SK-N-SH (cell line): ENCODE measurements at regions not wholly inside any gene's neighbourhood (a gene's known extent, or its start where the extent isn't known, plus 50 kb on each side); places are given as distances from the start of the nearest gene placed in this dataset.

Source experiments
- CTCF ChIA-PET: fragments of 300-600, 350-600 bp; formaldehyde crosslinking; extraction: SDS; loops from one replicate; lab custom pipeline; 2021; lab: Yijun Ruan, JAX
- POLR2A ChIA-PET: fragments of 350-600 bp; sonication (Branson Sonifier 250); formaldehyde crosslinking; extraction: SDS; loops from one replicate; lab custom pipeline; 2020; ENCODE audit warnings: antibody characterized with exemption, inconsistent platforms; lab: Yijun Ruan, JAX
- DNase-seq: peaks from one replicate; pipeline ENCODE4 v3.0.0; 2012
- H2AFZ ChIP-seq: fragments of 200-600 bp; sonication (generic); 2 replicates; pipeline ENCODE4 v1.8.1; 2016; ENCODE audit warnings: antibody characterized with exemption, mild to moderate bottlenecking, low read depth
- H3F3A ChIP-seq: fragments of 200-600 bp; sonication (generic); replicated peaks from 2 replicates; pipeline ENCODE3; 2016; ENCODE audit warnings: antibody characterized with exemption, mild to moderate bottlenecking; ENCODE audit not compliant: insufficient read depth
- H3K27ac ChIP-seq, 2 experiments: fragments of 200-500 bp in 1 of 2; fragments of 200-600 bp in 1 of 2; sonication (Bioruptor generic) in 1 of 2; sonication (generic), shearing (Covaris generic) in 1 of 2; 2 replicates each; pipeline versions ENCODE4 v1.5.1 to v1.6.1; 2014 to 2016; ENCODE audit warnings: low read depth in 2 of 2, inconsistent platforms in 1 of 2, low read length in 1 of 2, mild to moderate bottlenecking in 1 of 2, mixed read lengths in 1 of 2
- H3K27me3 ChIP-seq: fragments of 200-600 bp; sonication (generic), shearing (Covaris generic); 2 replicates; pipeline ENCODE4 v1.6.1; 2016; ENCODE audit warnings: mixed run types; ENCODE audit not compliant: insufficient read depth
- H3K36me3 ChIP-seq, 2 experiments: fragments of 200-500 bp in 1 of 2; fragments of 200-600 bp in 1 of 2; sonication (Bioruptor generic) in 1 of 2; sonication (generic) in 1 of 2; replicated peaks in 1 of 2; 2 replicates each; pipeline versions ENCODE3 to v1.5.1; 2014 to 2016; ENCODE audit warnings: low read length in 1 of 2, mild to moderate bottlenecking in 1 of 2; ENCODE audit not compliant: insufficient read depth in 2 of 2, control insufficient read depth in 1 of 2
- H3K4me1 ChIP-seq, 2 experiments: fragments of 200-500 bp in 1 of 2; fragments of 200-600 bp in 1 of 2; sonication (Bioruptor generic) in 1 of 2; sonication (generic), shearing (Covaris generic) in 1 of 2; 2 replicates each; pipeline versions ENCODE4 v1.5.1 to v1.6.1; 2014 to 2016; ENCODE audit warnings: low read depth in 1 of 2, low read length in 1 of 2, mixed run types in 1 of 2; ENCODE audit not compliant: insufficient read depth in 2 of 2, control insufficient read depth in 1 of 2
- H3K4me2 ChIP-seq: fragments of 200-600 bp; sonication (generic), shearing (Covaris generic); 2 replicates; pipeline ENCODE4 v1.6.1; 2017; ENCODE audit warnings: mixed run types
- H3K4me3 ChIP-seq, 2 experiments: fragments of 200-500 bp in 1 of 2; fragments of 200-600 bp in 1 of 2; sonication (Bioruptor generic) in 1 of 2; sonication (generic), shearing (Covaris generic) in 1 of 2; 2 replicates each; pipeline versions ENCODE4 v1.5.1 to v1.8.1; 2014 to 2016; ENCODE audit warnings: low read depth in 2 of 2, inconsistent platforms in 1 of 2, low read length in 1 of 2, mild to moderate bottlenecking in 1 of 2, mixed read lengths in 1 of 2, moderate library complexity in 1 of 2
- H3K79me2 ChIP-seq: fragments of 200-600 bp; sonication (generic); 2 replicates; pipeline ENCODE4 v1.8.1; 2017; ENCODE audit warnings: mild to moderate bottlenecking; ENCODE audit not compliant: insufficient read depth
- H3K9ac ChIP-seq: fragments of 200-600 bp; sonication (generic); 2 replicates; pipeline ENCODE4 v1.6.1; 2017; ENCODE audit warnings: mixed run types
- H3K9me2 ChIP-seq: fragments of 200-600 bp; sonication (generic); 2 replicates; pipeline ENCODE4 v1.6.1; 2017; ENCODE audit warnings: mixed run types
- H3K9me3 ChIP-seq: fragments of 200-600 bp; sonication (generic); 2 replicates; pipeline ENCODE4 v1.6.1; 2017; ENCODE audit warnings: mixed run types, mild to moderate bottlenecking, moderate library complexity
- H4K20me1 ChIP-seq: fragments of 200-600 bp; sonication (generic); 2 replicates; pipeline ENCODE4 v1.6.1; 2017; ENCODE audit warnings: mild to moderate bottlenecking, mixed run types; ENCODE audit not compliant: insufficient read depth
- CTCF ChIP-seq: fragments of 200-600 bp; sonication (generic); IDR thresholded peaks from 2 replicates; pipeline ENCODE4 v1.6.1; 2017; ENCODE audit warnings: antibody characterized with exemption, mild to moderate bottlenecking, moderate library complexity
- EP300 ChIP-seq, 2 experiments: IDR thresholded peaks; 2 replicates each; pipeline versions ENCODE4 v1.4.0 to v1.6.1; 2012; ENCODE audit warnings: borderline replicate concordance in 1 of 2, low read depth in 1 of 2, low read length in 1 of 2
- FOSL2 ChIP-seq: IDR thresholded peaks from 2 replicates; pipeline ENCODE4 v1.4.0; 2012; ENCODE audit warnings: low read depth, mild to moderate bottlenecking, moderate library complexity, borderline replicate concordance
- FOXJ3 ChIP-seq: sonication (generic); formaldehyde crosslinking; IDR thresholded peaks from 2 replicates; pipeline ENCODE4 v1.5.1; 2020; ENCODE audit warnings: mild to moderate bottlenecking, missing genetic modification reagents
- FOXM1 ChIP-seq: IDR thresholded peaks from 2 replicates; pipeline ENCODE4 v1.4.0; 2012; ENCODE audit warnings: low read depth, mild to moderate bottlenecking
- IRF3 ChIP-seq: fragments of 150-350 bp; IDR thresholded peaks from 2 replicates; pipeline ENCODE4 v1.6.1; 2016; ENCODE audit warnings: mild to moderate bottlenecking, low read depth, low read length
- MAX ChIP-seq: IDR thresholded peaks from 2 replicates; pipeline ENCODE4 v1.4.0; 2012; ENCODE audit warnings: low read depth
- NRF1 ChIP-seq: IDR thresholded peaks from 2 replicates; pipeline ENCODE4 v1.6.1; 2012; ENCODE audit warnings: low read depth, mild to moderate bottlenecking, low read length
- PBX3 ChIP-seq: IDR thresholded peaks from 2 replicates; pipeline ENCODE4; 2012
- POLR2AphosphoS5 ChIP-seq: IDR thresholded peaks from 2 replicates; pipeline ENCODE4 v1.6.1; 2012; ENCODE audit warnings: low read depth, low read length
- RAD21 ChIP-seq: IDR thresholded peaks from 2 replicates; pipeline ENCODE4 v1.6.1; 2012; ENCODE audit warnings: mild to moderate bottlenecking, low read length
- REST ChIP-seq: IDR thresholded peaks from 2 replicates; pipeline ENCODE4 v1.6.1; 2012; ENCODE audit warnings: mild to moderate bottlenecking, low read depth, low read length, moderate library complexity
- RFX5 ChIP-seq: IDR thresholded peaks from 2 replicates; pipeline ENCODE4 v1.6.1; 2012; ENCODE audit warnings: mild to moderate bottlenecking, improper control_type of control experiment, low read length
- RXRA ChIP-seq: IDR thresholded peaks from 2 replicates; pipeline ENCODE4 v1.4.0; 2012; ENCODE audit warnings: low read depth, mild to moderate bottlenecking, borderline replicate concordance
- TAF1 ChIP-seq: IDR thresholded peaks from 2 replicates; pipeline ENCODE4 v1.6.1; 2012; ENCODE audit warnings: low read depth, mild to moderate bottlenecking, low read length, moderate library complexity, borderline replicate concordance
- TEAD4 ChIP-seq: IDR thresholded peaks from 2 replicates; pipeline ENCODE4 v1.4.0; 2012; ENCODE audit warnings: mild to moderate bottlenecking, borderline replicate concordance; ENCODE audit not compliant: insufficient read depth
- USF2 ChIP-seq: fragments of 150-350 bp; IDR thresholded peaks from 2 replicates; pipeline ENCODE4 v1.6.1; 2017; ENCODE audit warnings: antibody characterized with exemption, low read length, low read depth, borderline replicate concordance
- WGBS: methylation state at CpG from one replicate; pipeline ENCODE4 v1.1.6; 2017; ENCODE audit warnings: low lambda C conversion rate; 5-methylcytosine and 5-hydroxymethylcytosine counted together

GRCh38 chr5:168131519-168131918, 159.9 kb upstream of the WWC1 start:
- no peaks in the 10 kb centered on the region for H4K20me1 ChIP-seq
- H3K9me2 ChIP-seq: no peaks in the 10 kb centered on the region
- H3K27ac ChIP-seq: no peak overlapping the region
- no peak overlapping the region for H3K4me2 ChIP-seq
- no peak overlapping the region for H2AFZ ChIP-seq
- H3K9me3 ChIP-seq: no peaks in the 10 kb centered on the region
- TF ChIP-seq FOSL2 (no peak), RAD21 (no peak), FOXM1 (no peak), MAX (no peak), IRF3 (no peak), RXRA (no peak), NRF1 (no peak), EP300 (IDR thresholded peaks at IDR 0.05; ENCODE audit: borderline replicate concordance in 1 of 2, low read depth in 1 of 2, low read length in 1 of 2) (no peak), REST (no peak), FOXJ3 (CRISPR knock-in tag) (no peak), USF2 (no peak), RFX5 (no peak), PBX3 (no peak), POLR2AphosphoS5 (no peak), TEAD4 (no peak), CTCF (no peak), TAF1 (no peak)
- H3F3A ChIP-seq: no peaks in the 10 kb centered on the region
- H3K9ac ChIP-seq: no peak overlapping the region
- no peaks in the 10 kb centered on the region for H3K36me3 ChIP-seq
- H3K79me2 ChIP-seq: no peaks in the 10 kb centered on the region
- ChIA-PET POLR2A (no interaction called here), CTCF (interaction anchor here (0.7 to 1.3 kb wide), 2 partner anchors 9 to 55 kb away, joined by 3 read pairs; no protein-coding TSS in a partner anchor)
- WGBS: 76% methylated on average over 3 of the region's 3 CpGs
- no peak overlapping the region for H3K4me3 ChIP-seq
- H3K4me1 ChIP-seq: peaks cover 0 to 3% of the 10 kb centered on the region in 2 experiments; a peak in 1 of 4 replicates
- H3K27me3 ChIP-seq: no peaks in the 10 kb centered on the region
- DNase-seq: no peak
